Ascending aorta (tissue), 2 donors: ENCODE measurements at regions not wholly inside any gene's neighbourhood (a gene's known extent, or its start where the extent isn't known, plus 50 kb on each side); places are given as distances from the start of the nearest gene placed in this dataset.

ENCODE experiments used
- DNase-seq, 2 donors: peaks; one replicate each; pipeline ENCODE4 v3.0.0-alpha.2; 2019; ENCODE audit warnings: low spot score in 2 of 2
- H3K27ac ChIP-seq, 2 donors: fragments of 200-600 bp; sonication (generic); one replicate each; pipeline ENCODE4 v1.5.1; 2016 to 2017; ENCODE audit warnings: mild to moderate bottlenecking in 1 of 2
- H3K27me3 ChIP-seq: fragments of 200-600 bp; sonication (generic); one replicate; pipeline ENCODE4 v1.5.1; 2017
- H3K36me3 ChIP-seq, 2 donors: fragments of 200-600 bp; sonication (generic); one replicate each; pipeline ENCODE4 v1.5.1; 2016
- H3K4me1 ChIP-seq, 2 donors: fragments of 200-600 bp; sonication (generic); one replicate each; pipeline ENCODE4 v1.5.1; 2016 to 2017; ENCODE audit warnings: mild to moderate bottlenecking in 1 of 2
- H3K4me3 ChIP-seq, 2 donors: fragments of 200-600 bp; sonication (generic); one replicate each; pipeline ENCODE4 v1.5.1; 2016 to 2017; ENCODE audit warnings: mild to moderate bottlenecking in 1 of 2
- H3K9me3 ChIP-seq, 2 donors: fragments of 200-600 bp; sonication (generic); one replicate each; pipeline ENCODE4 v1.5.1; 2016
- intact Hi-C: fragments of 100-400 bp; cut with DNase I; formaldehyde crosslinking; loops from one replicate; pipeline ENCODE4 v1.15.1; 2023
- TF ChIP-seq, protein P1 (sequence below), 3 experiments: fragments of 200-600 bp in 2 of 3; fragments of 450-650 bp in 1 of 3; sonication (generic) in 2 of 3; IDR thresholded peaks; one replicate each; pipeline ENCODE4 v1.5.1; 2016 to 2019; ENCODE audit warnings: antibody characterized with exemption in 3 of 3, mild to moderate bottlenecking in 1 of 3, moderate library complexity in 1 of 3

DNA sequence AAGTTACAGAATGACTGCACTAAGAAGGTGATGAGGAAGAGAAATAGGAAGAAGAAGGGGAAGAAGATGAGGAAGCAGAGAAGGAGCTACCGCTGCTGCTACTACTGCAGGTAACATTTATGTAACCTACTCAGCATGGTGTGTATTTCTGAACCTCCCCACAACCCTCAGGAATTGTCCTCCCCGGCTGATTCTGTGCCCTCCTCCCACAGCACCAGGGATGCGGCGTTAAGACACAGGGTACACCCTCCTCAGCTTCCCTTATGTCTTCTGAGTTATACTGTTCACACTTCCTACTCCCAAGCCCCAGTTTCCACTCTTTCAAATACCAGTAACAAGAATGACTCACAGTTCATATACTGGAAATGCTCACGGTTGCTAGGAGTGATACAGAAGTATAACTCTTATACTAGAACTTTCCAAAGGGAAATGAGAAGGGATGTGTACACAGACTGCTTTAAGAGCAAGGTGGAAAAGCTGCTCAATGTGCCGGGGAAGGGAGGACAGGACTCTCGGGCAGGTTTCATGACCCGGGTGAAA is 224.5 kb upstream of the PSMD7 start:
- Histone ChIP-seq H3K27me3 (no peaks in the 10 kb centered on the region), H3K4me1 (no peaks in the 10 kb centered on the region), H3K27ac (no peak overlapping the region), H3K9me3 (no peaks in the 10 kb centered on the region), H3K36me3 (no peaks in the 10 kb centered on the region), H3K4me3 (no peak overlapping the region)
- DNase-seq = no peak
- TF ChIP-seq, protein P1, sequence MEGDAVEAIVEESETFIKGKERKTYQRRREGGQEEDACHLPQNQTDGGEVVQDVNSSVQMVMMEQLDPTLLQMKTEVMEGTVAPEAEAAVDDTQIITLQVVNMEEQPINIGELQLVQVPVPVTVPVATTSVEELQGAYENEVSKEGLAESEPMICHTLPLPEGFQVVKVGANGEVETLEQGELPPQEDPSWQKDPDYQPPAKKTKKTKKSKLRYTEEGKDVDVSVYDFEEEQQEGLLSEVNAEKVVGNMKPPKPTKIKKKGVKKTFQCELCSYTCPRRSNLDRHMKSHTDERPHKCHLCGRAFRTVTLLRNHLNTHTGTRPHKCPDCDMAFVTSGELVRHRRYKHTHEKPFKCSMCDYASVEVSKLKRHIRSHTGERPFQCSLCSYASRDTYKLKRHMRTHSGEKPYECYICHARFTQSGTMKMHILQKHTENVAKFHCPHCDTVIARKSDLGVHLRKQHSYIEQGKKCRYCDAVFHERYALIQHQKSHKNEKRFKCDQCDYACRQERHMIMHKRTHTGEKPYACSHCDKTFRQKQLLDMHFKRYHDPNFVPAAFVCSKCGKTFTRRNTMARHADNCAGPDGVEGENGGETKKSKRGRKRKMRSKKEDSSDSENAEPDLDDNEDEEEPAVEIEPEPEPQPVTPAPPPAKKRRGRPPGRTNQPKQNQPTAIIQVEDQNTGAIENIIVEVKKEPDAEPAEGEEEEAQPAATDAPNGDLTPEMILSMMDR (IDR thresholded peaks at IDR 0.05) = no peak
- intact Hi-C loops = no loop called here

DNA sequence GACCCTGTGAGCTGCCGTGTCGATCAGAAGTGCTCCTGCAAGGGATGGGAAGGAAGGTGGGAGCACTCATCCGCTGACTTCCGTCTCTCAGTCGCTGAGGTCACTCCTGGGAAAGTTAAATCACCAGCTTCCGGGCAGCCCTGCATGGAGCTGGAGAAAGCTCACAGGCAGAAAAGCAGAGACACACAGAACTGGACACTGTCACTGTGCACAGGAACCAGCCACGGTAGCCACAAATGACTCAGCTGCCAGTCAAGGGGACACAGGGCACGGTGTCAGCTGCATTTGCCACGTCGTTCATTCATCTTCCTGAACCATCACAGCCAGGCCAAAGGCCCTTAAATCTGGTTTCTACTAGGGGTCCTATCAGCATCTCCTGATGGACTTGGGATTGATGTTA is 226.4 kb upstream of the PSMD7 start:
- no peaks in the 10 kb centered on the region for H3K9me3 ChIP-seq
- no peak overlapping the region for H3K27ac ChIP-seq
- intact Hi-C loops = no loop called here
- H3K4me1 ChIP-seq = no peaks in the 10 kb centered on the region
- H3K27me3 ChIP-seq = no peaks in the 10 kb centered on the region
- no peak overlapping the region for H3K4me3 ChIP-seq
- H3K36me3 ChIP-seq = no peaks in the 10 kb centered on the region
- TF ChIP-seq, protein P1 (IDR thresholded peaks at IDR 0.05) = no peak
- no peak for DNase-seq

DNA sequence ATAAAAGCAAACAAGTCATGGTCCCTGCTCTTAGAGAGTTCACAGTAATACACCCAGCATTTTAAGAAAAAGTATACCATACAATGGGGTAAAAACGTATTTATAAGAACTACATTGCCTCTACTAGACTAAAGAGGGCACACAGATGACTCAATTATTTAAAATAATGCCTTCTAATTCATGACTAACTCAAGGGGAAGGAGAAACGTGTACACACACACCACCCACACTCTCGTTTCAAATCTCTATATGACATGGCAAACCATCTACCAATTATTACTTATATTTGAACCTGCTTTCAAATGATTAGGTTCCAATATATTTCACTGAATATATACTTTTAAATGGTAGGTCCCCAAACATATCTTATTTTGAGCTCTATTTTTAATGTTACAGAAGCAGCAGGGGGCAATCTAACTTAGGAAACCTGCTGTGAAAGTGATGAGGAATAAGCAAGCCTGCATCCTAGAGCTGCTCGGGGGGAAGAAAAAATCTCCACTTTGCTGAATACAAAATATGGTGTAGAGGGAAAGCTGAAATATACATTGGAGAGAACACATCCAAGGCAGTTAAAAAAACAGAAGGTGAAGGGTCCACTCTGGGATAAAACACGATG is 232.4 kb upstream of the PSMD7 start:
- Histone ChIP-seq H3K36me3 (no peaks in the 10 kb centered on the region), H3K9me3 (no peaks in the 10 kb centered on the region), H3K27me3 (no peaks in the 10 kb centered on the region), H3K4me1 (no peaks in the 10 kb centered on the region), H3K27ac (no peak overlapping the region), H3K4me3 (no peak overlapping the region)
- intact Hi-C loops = no loop called here
- DNase-seq = no peak
- TF ChIP-seq, protein P1 (IDR thresholded peaks at IDR 0.05) = no peak

DNA sequence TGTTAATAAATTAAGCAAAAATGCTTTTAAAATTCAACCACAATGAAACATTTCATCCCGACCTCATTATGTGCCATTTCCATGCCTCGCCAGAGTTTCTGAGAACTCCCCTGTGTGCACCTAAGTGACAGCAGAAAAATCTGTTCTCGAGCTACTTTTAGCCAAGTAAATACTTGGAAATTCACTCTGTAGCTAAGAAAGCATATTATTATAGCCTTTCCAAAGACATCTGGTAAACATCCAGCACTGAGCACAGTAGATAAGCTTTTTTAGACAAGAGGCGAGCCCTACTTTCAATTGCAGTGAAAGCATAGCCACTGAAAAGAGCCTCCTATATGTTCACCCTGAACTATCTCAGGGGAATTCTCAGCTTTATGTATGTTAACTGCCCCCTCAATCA is 242.8 kb upstream of the PSMD7 start:
- Histone ChIP-seq H3K4me3 (no peak overlapping the region), H3K27me3 (no peaks in the 10 kb centered on the region), H3K27ac (no peak overlapping the region), H3K4me1 (no peaks in the 10 kb centered on the region), H3K36me3 (no peaks in the 10 kb centered on the region), H3K9me3 (peaks cover 0 to 4% of the 10 kb centered on the region in 2 donors)
- TF ChIP-seq, protein P1 (IDR thresholded peaks at IDR 0.05) = no peak
- intact Hi-C loops = no loop called here
- DNase-seq = no peak

DNA sequence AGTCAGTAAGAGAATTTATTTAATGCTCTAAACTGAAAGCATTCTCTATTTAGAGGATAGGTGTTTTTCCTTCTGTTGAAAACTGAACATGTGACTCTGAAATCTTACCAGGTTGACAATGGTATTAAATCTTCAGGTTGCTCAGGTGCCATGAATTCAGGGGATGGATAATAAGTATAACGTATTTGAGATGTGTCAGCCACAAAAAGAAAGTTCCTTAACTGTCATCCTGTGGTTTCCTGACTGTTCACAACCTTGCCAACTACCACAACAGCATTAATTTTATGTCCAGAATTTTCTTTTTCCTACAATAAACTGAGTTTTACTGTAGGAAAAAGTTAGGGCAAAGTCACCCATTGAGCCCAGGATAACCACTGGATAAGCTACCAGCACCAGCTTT is 243.3 kb upstream of the PSMD7 start:
- peaks cover 0 to 4% of the 10 kb centered on the region in 2 donors for H3K9me3 ChIP-seq
- no peaks in the 10 kb centered on the region for H3K27me3 ChIP-seq
- no peak for DNase-seq
- H3K4me3 ChIP-seq = no peak overlapping the region
- no peak overlapping the region for H3K27ac ChIP-seq
- no peaks in the 10 kb centered on the region for H3K4me1 ChIP-seq
- intact Hi-C loops = no loop called here
- TF ChIP-seq, protein P1 (IDR thresholded peaks at IDR 0.05) = no peak
- H3K36me3 ChIP-seq = no peaks in the 10 kb centered on the region

DNA sequence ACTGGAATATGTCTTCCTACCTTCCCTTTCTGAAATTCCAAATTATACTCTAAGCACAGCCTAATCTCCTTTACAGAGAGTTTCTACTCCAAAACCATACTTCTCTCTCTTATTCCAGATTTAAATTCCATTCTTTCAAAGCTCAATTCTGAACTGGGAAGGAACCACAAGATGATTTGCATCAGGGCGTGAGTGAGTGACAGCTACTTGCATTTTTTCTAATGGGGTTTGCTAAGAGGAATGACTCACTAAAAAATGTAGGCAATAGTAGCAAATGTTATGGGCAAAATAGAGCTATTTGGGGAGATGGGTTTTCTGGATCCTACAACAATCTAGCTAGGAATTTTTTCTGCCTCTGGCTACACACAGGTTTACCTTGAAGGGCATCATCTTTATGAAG is 244.6 kb upstream of the PSMD7 start:
- no peaks in the 10 kb centered on the region for H3K36me3 ChIP-seq
- H3K9me3 ChIP-seq = peaks cover 0 to 4% of the 10 kb centered on the region in 2 donors
- no peaks in the 10 kb centered on the region for H3K4me1 ChIP-seq
- no peak for DNase-seq
- no peak overlapping the region for H3K27ac ChIP-seq
- no peaks in the 10 kb centered on the region for H3K27me3 ChIP-seq
- H3K4me3 ChIP-seq = no peak overlapping the region
- intact Hi-C loops = no loop called here
- TF ChIP-seq, protein P1 (IDR thresholded peaks at IDR 0.05) = no peak
